SU-DHL-6 (cell line): ENCODE measurements at regions not wholly inside any gene's neighbourhood (a gene's known extent, or its start where the extent isn't known, plus 50 kb on each side); places are given as distances from the start of the nearest gene placed in this dataset.

Source experiments
- EZH2phosphoT487 ChIP-seq: fragments of 200-600 bp; sonication (generic), shearing (Covaris generic); conservative IDR thresholded peaks from 2 replicates; pipeline ENCODE4 v1.6.1; 2018; ENCODE audit warnings: mild to moderate bottlenecking, antibody characterized with exemption, low read length, moderate library complexity, mixed read lengths
- TF ChIP-seq, protein P1 (sequence below): fragments of 200-600 bp; sonication (generic); IDR thresholded peaks from one replicate; pipeline ENCODE4 v1.5.1; 2017; ENCODE audit warnings: antibody characterized with exemption, mild to moderate bottlenecking, low read length, moderate library complexity; ENCODE audit not compliant: insufficient read depth, poor library complexity, severe bottlenecking

DNA sequence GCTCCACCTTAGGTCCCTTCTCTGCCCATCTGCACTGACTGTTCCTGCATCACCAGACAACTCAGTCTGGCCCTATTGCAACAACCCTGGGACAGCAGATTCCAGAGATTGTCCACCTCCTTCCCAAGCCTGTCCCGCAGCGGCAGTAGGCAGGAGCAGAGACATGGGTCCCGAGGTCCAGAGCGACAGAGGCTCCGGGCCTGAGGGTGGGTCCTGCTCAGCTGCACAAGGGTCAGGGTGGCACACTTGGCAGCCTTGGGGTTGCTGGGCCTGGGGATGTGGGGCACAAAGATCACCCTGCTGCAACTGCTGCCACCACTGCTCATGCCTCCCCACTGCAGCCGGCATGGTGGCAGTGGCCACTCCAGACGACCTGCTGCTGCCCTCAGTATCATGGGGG lies 674.5 kb downstream of the SH3BGRL start:
- TF ChIP-seq, protein P1, sequence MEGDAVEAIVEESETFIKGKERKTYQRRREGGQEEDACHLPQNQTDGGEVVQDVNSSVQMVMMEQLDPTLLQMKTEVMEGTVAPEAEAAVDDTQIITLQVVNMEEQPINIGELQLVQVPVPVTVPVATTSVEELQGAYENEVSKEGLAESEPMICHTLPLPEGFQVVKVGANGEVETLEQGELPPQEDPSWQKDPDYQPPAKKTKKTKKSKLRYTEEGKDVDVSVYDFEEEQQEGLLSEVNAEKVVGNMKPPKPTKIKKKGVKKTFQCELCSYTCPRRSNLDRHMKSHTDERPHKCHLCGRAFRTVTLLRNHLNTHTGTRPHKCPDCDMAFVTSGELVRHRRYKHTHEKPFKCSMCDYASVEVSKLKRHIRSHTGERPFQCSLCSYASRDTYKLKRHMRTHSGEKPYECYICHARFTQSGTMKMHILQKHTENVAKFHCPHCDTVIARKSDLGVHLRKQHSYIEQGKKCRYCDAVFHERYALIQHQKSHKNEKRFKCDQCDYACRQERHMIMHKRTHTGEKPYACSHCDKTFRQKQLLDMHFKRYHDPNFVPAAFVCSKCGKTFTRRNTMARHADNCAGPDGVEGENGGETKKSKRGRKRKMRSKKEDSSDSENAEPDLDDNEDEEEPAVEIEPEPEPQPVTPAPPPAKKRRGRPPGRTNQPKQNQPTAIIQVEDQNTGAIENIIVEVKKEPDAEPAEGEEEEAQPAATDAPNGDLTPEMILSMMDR, result no peak
- TF ChIP-seq EZH2phosphoT487, result no peak
